ENCODE measurements at regions not wholly inside any gene's neighbourhood (a gene's known extent, or its start where the extent isn't known, plus 50 kb on each side); places are given as distances from the start of the nearest gene placed in this dataset.

DNA sequence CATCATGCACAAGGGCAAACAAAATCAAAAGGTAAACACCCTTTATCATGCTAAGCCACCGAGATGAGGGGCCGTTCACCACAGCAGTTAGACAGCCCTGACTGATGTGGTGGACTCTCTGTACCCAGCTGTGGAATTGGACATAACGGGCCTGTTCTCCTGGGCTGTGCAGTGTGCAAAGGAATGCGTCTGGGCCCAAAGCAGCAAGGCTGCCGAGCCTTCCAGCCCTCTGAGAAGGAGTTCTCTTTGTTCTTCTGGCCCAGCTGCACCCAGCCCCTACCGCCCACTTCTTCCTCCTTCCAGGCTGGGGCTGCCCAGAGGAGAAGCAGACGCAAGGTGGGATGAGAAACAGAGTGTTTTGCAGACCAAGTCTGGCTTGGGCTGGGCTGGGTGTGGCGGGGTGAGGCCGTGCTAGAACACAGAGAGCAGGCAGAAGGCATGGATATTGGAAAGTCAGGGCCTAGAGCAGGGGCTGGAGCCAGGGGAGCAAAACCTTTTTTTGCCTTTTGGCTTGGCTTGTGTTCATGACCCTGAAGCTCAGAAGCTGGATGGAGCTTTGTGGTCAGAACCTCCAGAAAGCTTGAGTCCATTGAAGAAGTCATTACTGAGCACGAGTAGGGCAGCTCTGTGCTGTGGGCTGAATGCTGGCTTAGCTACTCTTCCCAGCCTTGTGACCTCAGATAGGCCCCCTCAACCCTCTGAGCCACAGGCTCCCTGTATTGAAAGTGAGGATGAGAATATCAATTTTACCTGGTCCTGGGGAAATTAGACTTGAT, 49.8 kb upstream of the SH3PXD2B start:
- TF ChIP-seq, protein P1, sequence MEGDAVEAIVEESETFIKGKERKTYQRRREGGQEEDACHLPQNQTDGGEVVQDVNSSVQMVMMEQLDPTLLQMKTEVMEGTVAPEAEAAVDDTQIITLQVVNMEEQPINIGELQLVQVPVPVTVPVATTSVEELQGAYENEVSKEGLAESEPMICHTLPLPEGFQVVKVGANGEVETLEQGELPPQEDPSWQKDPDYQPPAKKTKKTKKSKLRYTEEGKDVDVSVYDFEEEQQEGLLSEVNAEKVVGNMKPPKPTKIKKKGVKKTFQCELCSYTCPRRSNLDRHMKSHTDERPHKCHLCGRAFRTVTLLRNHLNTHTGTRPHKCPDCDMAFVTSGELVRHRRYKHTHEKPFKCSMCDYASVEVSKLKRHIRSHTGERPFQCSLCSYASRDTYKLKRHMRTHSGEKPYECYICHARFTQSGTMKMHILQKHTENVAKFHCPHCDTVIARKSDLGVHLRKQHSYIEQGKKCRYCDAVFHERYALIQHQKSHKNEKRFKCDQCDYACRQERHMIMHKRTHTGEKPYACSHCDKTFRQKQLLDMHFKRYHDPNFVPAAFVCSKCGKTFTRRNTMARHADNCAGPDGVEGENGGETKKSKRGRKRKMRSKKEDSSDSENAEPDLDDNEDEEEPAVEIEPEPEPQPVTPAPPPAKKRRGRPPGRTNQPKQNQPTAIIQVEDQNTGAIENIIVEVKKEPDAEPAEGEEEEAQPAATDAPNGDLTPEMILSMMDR (IDR thresholded peaks at IDR 0.05) = no peak
- no peak for TF ChIP-seq POLR2A (IDR thresholded peaks at IDR 0.05)
